Testis (tissue), 2 donors: ENCODE measurements at regions not wholly inside any gene's neighbourhood (a gene's known extent, or its start where the extent isn't known, plus 50 kb on each side); places are given as distances from the start of the nearest gene placed in this dataset.
"Not testable (repeated sequence)": the region's sequence is repeated elsewhere in the genome, so short reads cannot be mapped to it uniquely, and the experiment has no call there.

Source experiments
- CTCF ChIP-seq, 3 experiments: fragments of 450-650 bp in 2 of 3; fragments of 200-600 bp in 1 of 3; sonication (generic) in 1 of 3; IDR thresholded peaks; one replicate each; pipeline ENCODE4 v1.5.1; 2016 to 2019; ENCODE audit warnings: antibody characterized with exemption in 3 of 3, mild to moderate bottlenecking in 2 of 3, moderate library complexity in 1 of 3
- POLR2A ChIP-seq: fragments of 450-650 bp; IDR thresholded peaks from one replicate; pipeline ENCODE4 v1.6.1; 2017; ENCODE audit warnings: antibody characterized with exemption, mild to moderate bottlenecking, moderate library complexity

GRCh38 chr12:131206630-131207299 is 253.1 kb downstream of the ADGRD1 start:
- not testable (repeated sequence) for TF ChIP-seq CTCF (IDR thresholded peaks at IDR 0.05); POLR2A
